GM18951 (cell line): ENCODE measurements at regions not wholly inside any gene's neighbourhood (a gene's known extent, or its start where the extent isn't known, plus 50 kb on each side); places are given as distances from the start of the nearest gene placed in this dataset.

Experiments used
- POLR2A ChIP-seq: IDR thresholded peaks from 4 replicates; pipeline ENCODE4 v1.6.1; 2011; ENCODE audit warnings: mild to moderate bottlenecking; ENCODE audit not compliant: insufficient read length, insufficient read depth; ENCODE audit errors: extremely low read depth
- in situ Hi-C: fragments of 300-500 bp; cut with MboI; formaldehyde crosslinking; loops from one replicate; pipeline ENCODE4 v1.12.0; 2022; ENCODE audit warnings: low sequenced_read_pairs, mixed read lengths, inconsistent platforms; ENCODE audit not compliant: unreplicated experiment

DNA sequence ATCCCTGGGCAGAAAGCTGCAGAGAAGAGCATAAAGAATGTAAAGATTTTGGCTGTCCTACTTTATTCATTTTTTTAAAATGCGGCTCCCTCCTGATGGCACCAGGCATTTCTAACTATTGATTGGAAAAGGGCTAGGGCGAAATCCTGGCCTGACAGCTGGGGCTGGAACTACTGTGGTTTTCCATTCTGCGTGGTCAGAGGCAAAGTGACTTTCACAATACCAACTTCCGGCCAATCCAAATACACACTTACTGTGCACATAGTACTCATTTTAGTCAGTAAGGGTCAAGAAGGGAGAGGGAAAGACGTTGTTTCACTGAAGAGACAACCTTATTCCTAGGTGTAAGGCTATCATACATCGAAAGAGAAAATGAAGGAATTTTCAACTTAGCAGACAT is 113.8 kb upstream of the PMFBP1 start:
- TF ChIP-seq POLR2A: no peak
- in situ Hi-C loops: no loop called here

GRCh38 chr16:72285324-72285723 is 113.4 kb upstream of the PMFBP1 start:
- in situ Hi-C loops: no loop called here
- TF ChIP-seq POLR2A: no peak

DNA sequence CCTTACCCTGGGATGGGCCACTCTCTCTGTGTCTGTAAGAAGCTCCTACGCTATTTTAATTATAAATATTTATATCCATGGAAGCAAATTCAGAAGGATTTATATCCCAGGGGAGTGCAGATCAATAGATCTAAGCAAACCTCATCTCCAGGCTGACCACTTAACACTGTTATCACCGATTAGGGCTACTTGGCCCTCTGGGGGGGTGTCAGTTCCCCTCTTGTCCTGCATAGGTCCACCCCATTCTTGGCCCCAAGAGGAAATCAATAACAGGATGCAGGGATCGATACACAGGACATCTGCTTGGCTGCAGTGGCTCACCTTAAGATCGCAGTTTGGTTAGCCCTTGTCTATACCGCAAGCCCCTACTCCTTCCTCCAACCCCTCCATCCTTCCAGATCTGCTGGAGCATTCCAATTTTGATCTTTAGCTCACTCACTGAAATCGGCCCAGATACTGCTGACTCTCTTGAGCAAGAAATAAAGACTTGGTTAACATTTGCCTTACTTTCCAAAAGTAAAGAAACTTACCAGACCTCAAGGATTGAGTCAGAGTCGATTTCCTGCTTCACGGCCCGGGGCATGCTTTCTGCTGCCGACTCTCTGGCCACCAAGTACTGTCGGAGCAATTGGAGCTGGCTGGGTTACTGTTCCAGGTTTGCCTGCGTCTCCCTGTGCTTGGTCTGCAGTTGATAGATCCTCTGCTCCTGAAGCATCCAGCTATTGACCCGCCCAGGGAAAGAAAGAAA is 112.3 kb upstream of the PMFBP1 start:
- in situ Hi-C loops: no loop called here
- no peak for TF ChIP-seq POLR2A

DNA sequence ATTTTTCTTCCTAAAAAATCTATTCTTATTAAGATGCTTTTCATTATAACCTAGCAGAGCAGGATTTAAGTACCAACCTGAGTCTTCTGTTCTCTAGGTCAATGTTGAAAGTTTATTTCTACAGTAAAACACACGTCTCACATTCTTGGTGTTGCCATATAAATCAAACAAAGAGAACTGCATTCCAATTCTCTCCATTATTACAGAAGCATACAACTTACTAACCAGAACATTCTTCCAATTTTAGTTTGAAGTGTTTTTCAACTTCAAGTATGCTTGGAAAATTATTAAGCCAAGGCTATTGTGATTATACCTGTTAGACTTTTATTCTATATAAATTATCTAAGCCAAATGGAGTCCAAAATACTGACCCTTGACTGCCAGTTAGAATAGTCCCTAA is 110.4 kb upstream of the PMFBP1 start:
- no peak for TF ChIP-seq POLR2A
- in situ Hi-C loops: no loop called here

- in situ Hi-C loops: no loop called here
- no peak for TF ChIP-seq POLR2A
Observed at GRCh38 chr16:72278301-72278700, 106.3 kb upstream of the PMFBP1 start.

- no peak for TF ChIP-seq POLR2A
- in situ Hi-C loops: no loop called here
Observed at GRCh38 chr16:72277749-72278148, 105.8 kb upstream of the PMFBP1 start.

GRCh38 chr16:72271699-72272240 is 99.8 kb upstream of the PMFBP1 start:
- in situ Hi-C loops: no loop called here
- no peak for TF ChIP-seq POLR2A

GRCh38 chr16:72270531-72270930 is 98.6 kb upstream of the PMFBP1 start:
- in situ Hi-C loops: no loop called here
- TF ChIP-seq POLR2A: no peak

DNA sequence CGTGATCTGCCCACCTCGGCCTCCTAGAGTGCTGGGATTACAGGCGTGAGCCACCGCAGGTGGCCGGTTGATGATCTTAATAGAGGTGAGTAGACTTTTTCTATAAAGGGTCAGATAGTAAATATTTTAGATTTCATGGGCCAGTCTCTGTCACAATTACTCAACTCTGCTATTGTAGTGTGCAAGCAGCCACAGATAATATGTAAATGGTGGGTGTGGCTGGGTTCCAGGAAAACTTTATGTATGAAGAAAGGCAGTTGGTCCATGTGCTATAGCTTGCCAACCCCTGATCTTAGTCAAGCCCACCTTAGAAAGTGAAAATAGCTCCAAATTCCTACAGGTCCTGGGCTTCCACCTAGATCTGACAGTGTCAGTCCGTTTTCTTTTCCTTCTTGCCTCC is 94.9 kb upstream of the PMFBP1 start:
- no peak for TF ChIP-seq POLR2A

DNA sequence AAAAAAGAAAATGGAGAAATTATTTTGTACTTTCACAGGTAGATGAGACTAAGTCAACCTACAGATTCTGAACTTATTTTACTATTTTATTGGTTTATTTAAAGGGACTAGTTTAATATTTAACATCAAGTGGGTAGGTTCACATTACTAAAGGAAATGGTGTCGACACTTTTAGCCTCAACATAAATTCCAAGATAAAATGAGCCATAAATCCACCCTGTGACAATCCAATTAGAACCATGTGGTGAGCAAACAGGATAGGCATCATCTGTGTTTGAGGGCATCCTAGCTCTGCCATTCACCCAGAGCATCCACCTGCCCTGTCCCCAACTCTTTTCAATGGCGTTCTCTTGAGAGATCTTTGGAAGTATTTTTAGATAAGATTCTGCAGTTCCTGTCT is 92.8 kb upstream of the PMFBP1 start:
- in situ Hi-C loops: no loop called here
- TF ChIP-seq POLR2A: no peak

More for the DNA sequence above, 94.9 kb upstream of the PMFBP1 start:
- in situ Hi-C loops: no loop called here

DNA sequence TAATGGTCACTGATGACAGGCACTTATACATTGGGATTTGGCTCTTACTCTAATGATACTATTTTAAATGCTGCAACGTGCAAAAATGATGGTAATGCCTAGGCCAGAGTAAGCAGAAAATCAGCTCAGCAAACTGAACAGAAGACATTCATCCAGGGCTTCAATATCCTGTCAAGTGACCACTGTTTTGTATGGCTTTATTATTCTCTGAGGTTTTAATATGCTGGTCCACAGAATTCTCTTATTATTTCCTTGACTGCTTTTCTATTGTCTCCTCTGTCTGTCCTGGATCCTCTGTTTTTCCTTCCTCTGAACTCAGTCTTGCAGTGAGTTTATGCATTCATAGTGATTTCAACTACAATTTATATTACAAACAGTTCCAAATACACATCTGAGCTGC is 90.8 kb upstream of the PMFBP1 start:
- in situ Hi-C loops: no loop called here
- TF ChIP-seq POLR2A: no peak

DNA sequence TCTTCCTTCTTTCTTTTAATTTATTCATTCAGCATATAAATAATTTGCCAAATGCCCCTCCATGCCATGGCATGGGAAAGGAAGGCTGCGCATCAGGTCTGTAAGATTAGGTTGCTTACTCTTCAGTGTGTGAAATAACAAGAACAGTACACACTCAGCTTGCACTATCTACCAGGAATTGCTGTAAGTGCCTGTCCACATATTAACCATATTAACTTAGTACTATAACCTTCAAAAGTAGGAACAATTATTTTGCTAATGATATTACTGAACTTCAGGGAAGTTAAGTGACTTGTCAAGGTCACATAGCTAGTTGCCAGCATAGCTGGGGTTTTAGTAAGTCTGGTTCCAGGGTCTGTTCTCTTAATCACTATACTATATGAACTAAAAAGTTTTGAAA is 89.2 kb upstream of the PMFBP1 start:
- in situ Hi-C loops: no loop called here
- no peak for TF ChIP-seq POLR2A

GRCh38 chr16:72256398-72257066 is 84.6 kb upstream of the PMFBP1 start:
- in situ Hi-C loops: no loop called here
- TF ChIP-seq POLR2A: no peak

- in situ Hi-C loops: no loop called here
- TF ChIP-seq POLR2A: no peak
Observed at GRCh38 chr16:72255786-72256185, 83.8 kb upstream of the PMFBP1 start.

- in situ Hi-C loops: no loop called here
- TF ChIP-seq POLR2A: no peak
Observed at GRCh38 chr16:72247821-72248253, 75.9 kb upstream of the PMFBP1 start.

- no peak for TF ChIP-seq POLR2A
Observed at GRCh38 chr16:72246423-72246822, 74.5 kb upstream of the PMFBP1 start.

More at GRCh38 chr16:72246423-72246822, 74.5 kb upstream of the PMFBP1 start:
- in situ Hi-C loops: no loop called here
